Heart left ventricle (tissue), 16 donors: ENCODE measurements at regions not wholly inside any gene's neighbourhood (a gene's known extent, or its start where the extent isn't known, plus 50 kb on each side); places are given as distances from the start of the nearest gene placed in this dataset.
"Not testable (repeated sequence)": the region's sequence is repeated elsewhere in the genome, so short reads cannot be mapped to it uniquely, and the experiment has no call there.

Experiments used
- ATAC-seq, 4 donors: fragments of 200-7000 bp; cut with Tn5 transposase; one replicate each; pipeline ENCODE4 v1.9.1; 2020 to 2022; ENCODE audit warnings: moderate library complexity in 4 of 4, mild to moderate bottlenecking in 3 of 4, moderate number of reproducible peaks in 1 of 4
- DNase-seq, 5 donors: peaks; one replicate each; pipeline ENCODE4 v3.0.0-alpha.2; 2020
- H3K27ac ChIP-seq, 12 donors: fragments of 200-600 bp; sonication (generic) in 4 of 12; one replicate each; pipeline versions ENCODE4 v1.5.0 to v1.8.0; 2016 to 2022; ENCODE audit warnings: mild to moderate bottlenecking in 2 of 12
- H3K27me3 ChIP-seq, 9 donors: fragments of 200-600 bp; sonication (generic) in 2 of 9; one replicate each; pipeline versions ENCODE4 v1.5.1 to v1.8.0; 2016 to 2022; ENCODE audit warnings: mild to moderate bottlenecking in 3 of 9
- H3K36me3 ChIP-seq, 9 donors: fragments of 200-600 bp; sonication (generic) in 2 of 9; one replicate each; pipeline versions ENCODE4 v1.5.0 to v1.8.0; 2018 to 2022; ENCODE audit warnings: mild to moderate bottlenecking in 2 of 9
- H3K4me1 ChIP-seq, 12 donors: fragments of 200-600 bp; sonication (generic) in 4 of 12; one replicate each; pipeline versions ENCODE4 v1.5.0 to v1.8.0; 2016 to 2022; ENCODE audit warnings: mild to moderate bottlenecking in 3 of 12
- H3K4me3 ChIP-seq, 12 donors: fragments of 200-600 bp; sonication (generic) in 4 of 12; one replicate each; pipeline versions ENCODE4 v1.5.0 to v1.8.0; 2017 to 2022; ENCODE audit warnings: mild to moderate bottlenecking in 9 of 12, moderate library complexity in 4 of 12
- H3K9me3 ChIP-seq, 12 donors: fragments of 200-600 bp; sonication (generic) in 4 of 12; one replicate each; pipeline versions ENCODE4 v1.5.0 to v1.8.0; 2016 to 2022; ENCODE audit warnings: mild to moderate bottlenecking in 1 of 12
- CTCF ChIP-seq, 12 donors: fragments of 200-600 bp; sonication (generic) in 4 of 12; IDR thresholded peaks; one replicate each; pipeline versions ENCODE4 v1.5.0 to v1.8.0; 2018 to 2022; ENCODE audit warnings: antibody characterized with exemption in 12 of 12, mild to moderate bottlenecking in 5 of 12
- POLR2A ChIP-seq, 2 donors: fragments of 450-650 bp; IDR thresholded peaks; one replicate each; pipeline ENCODE4 v1.6.1; 2017; ENCODE audit warnings: antibody characterized with exemption in 2 of 2, mild to moderate bottlenecking in 2 of 2, moderate library complexity in 2 of 2
- WGBS, 4 donors: extraction: QIAGEN DNeasy Blood & Tissue Kit in 2 of 4; methylation state at CpG; one replicate each; pipeline versions ENCODE4 v1.1.5 to v1.1.7; 2013 to 2018; 5-methylcytosine and 5-hydroxymethylcytosine counted together
- intact Hi-C, 10 donors: fragments of 100-400 bp; cut with DNase I; formaldehyde crosslinking; loops; one replicate each; pipeline versions ENCODE4 v1.11.1 to v1.14.2; 2022
- donor health status: ischemic (EF 13 %, LVEDD 7.1; RV severe dilation, severe dysfunction).
- donor health status: healthy with polysubstance abuse.
- donor health status: DM: no; HTN: yes; CAD: no.
- donor health status: DM: no; HTN: no; CAD: no.
- donor health status: ischemic (EF 25% LVEDD 6.9; RV normal size, moderate dysfunction).
- donor health status: ischemic (EF 25% LVEDD 5.7; RV mildly dilated, moderate dysfunction).
- donor health status: healthy.
- donor health status: DM: yes; HTN: yes; CAD: no.
- donor health status: ischemic (EF 35%, LVEDD 5.7; RV mildly dilated, moderate dysfunction).
- donor health status: nonischemic (EF 11% LVEDD 7.7; RV severe dilation, severe dysfunction).
- donor health status: DM: yes; HTN: yes; CAD: no.
- donor health status: PGD.
- donor health status: ischemic (EF 29% LVEDD 5.4; RV normal size, mild dysfunction).
- donor health status: nonischemic (EF 23%, LVEDD 6.1; RV moderate dilation, normal function).

GRCh38 chr4:83201761-83202160, 82.8 kb downstream of the COQ2 start:
- no peaks in the 10 kb centered on the region for H3K9me3 ChIP-seq
- 81 to 90% (median 85%) methylated on average over 4 of the region's 4 CpGs for WGBS, 4 donors
- no peak for ATAC-seq
- no peaks in the 10 kb centered on the region for H3K36me3 ChIP-seq
- TF ChIP-seq CTCF (IDR thresholded peaks at IDR 0.05) (no peak), POLR2A (IDR thresholded peaks at IDR 0.05) (no peak)
- intact Hi-C loops, result no loop called here
- no peak for DNase-seq
- no peak overlapping the region for H3K27ac ChIP-seq
- H3K4me3 ChIP-seq, result no peak overlapping the region
- peaks cover 0 to 6% (median 0%) of the 10 kb centered on the region in 12 donors for H3K4me1 ChIP-seq
- H3K27me3 ChIP-seq, result no peaks in the 10 kb centered on the region

GRCh38 chr4:83197555-83198235, 83.2 kb upstream of the PLAC8 start:
- TF ChIP-seq POLR2A (IDR thresholded peaks at IDR 0.05), result no peak
- no peak for TF ChIP-seq CTCF (IDR thresholded peaks at IDR 0.05)
- ATAC-seq (peak in 3 of 4 donors; percentile 65 to 87 (median 70)), DNase-seq (peak in 2 of 5 donors; percentile 50 to 57)
- H3K36me3 ChIP-seq, result no peaks in the 10 kb centered on the region
- peak overlapping the region in 1 of 12 donors; percentile 81 for H3K27ac ChIP-seq
- no peaks in the 10 kb centered on the region for H3K27me3 ChIP-seq
- H3K4me1 ChIP-seq, result peaks cover 0 to 21% (median 0%) of the 10 kb centered on the region in 12 donors
- intact Hi-C loops, result no loop called here
- no peaks in the 10 kb centered on the region for H3K9me3 ChIP-seq
- no peak overlapping the region for H3K4me3 ChIP-seq
- 66 to 69% (median 68%) methylated on average over 10 of the region's 10 CpGs for WGBS, 4 donors

GRCh38 chr4:83196921-83197320, 82.4 kb upstream of the PLAC8 start:
- no peak overlapping the region for H3K4me3 ChIP-seq
- H3K27me3 ChIP-seq, result no peaks in the 10 kb centered on the region
- no peaks in the 10 kb centered on the region for H3K36me3 ChIP-seq
- H3K27ac ChIP-seq, result no peak overlapping the region
- H3K4me1 ChIP-seq, result peaks cover 0 to 21% (median 0%) of the 10 kb centered on the region in 12 donors
- ATAC-seq, result no peak
- no peaks in the 10 kb centered on the region for H3K9me3 ChIP-seq
- no peak for DNase-seq
- 72 to 88% (median 83%) methylated on average over 2 of the region's 2 CpGs for WGBS, 4 donors
- intact Hi-C loops, result no loop called here
- TF ChIP-seq POLR2A (IDR thresholded peaks at IDR 0.05), result no peak
- TF ChIP-seq CTCF (IDR thresholded peaks at IDR 0.05), result no peak

- TF ChIP-seq CTCF (IDR thresholded peaks at IDR 0.05) (no peak), POLR2A (IDR thresholded peaks at IDR 0.05) (no peak)
- ATAC-seq (no peak), DNase-seq (no peak)
Measured at GRCh38 chr4:83195269-83195668, 80.7 kb upstream of the PLAC8 start.

GRCh38 chr4:83194588-83194987, 80.1 kb upstream of the PLAC8 start:
- H3K36me3 ChIP-seq, intact Hi-C loops, ATAC-seq, H3K27me3 ChIP-seq, H3K4me3 ChIP-seq, H3K9me3 ChIP-seq: not testable (repeated sequence)
- peak in 2 of 5 donors; percentile 31 to 62 for DNase-seq
- 61 to 72% (median 70%) methylated on average over 7 of the region's 7 CpGs for WGBS, 4 donors
- Histone ChIP-seq H3K27ac (peak overlapping the region in 1 of 12 donors; percentile 64), H3K4me1 (peaks cover 0 to 21% (median 0%) of the 10 kb centered on the region in 12 donors)

More at GRCh38 chr4:83195269-83195668, 80.7 kb upstream of the PLAC8 start:
- intact Hi-C loops, result no loop called here
- Histone ChIP-seq H3K9me3 (no peaks in the 10 kb centered on the region), H3K27ac (no peak overlapping the region), H3K27me3 (no peaks in the 10 kb centered on the region), H3K4me3 (no peak overlapping the region), H3K4me1 (peaks cover 0 to 21% (median 0%) of the 10 kb centered on the region in 12 donors), H3K36me3 (no peaks in the 10 kb centered on the region)
- 96 to 98% (median 97%) methylated on average over 3 of the region's 3 CpGs for WGBS, 4 donors
